ENCODE measurements at regions not wholly inside any gene's neighbourhood (a gene's known extent, or its start where the extent isn't known, plus 50 kb on each side); places are given as distances from the start of the nearest gene placed in this dataset.

DNA sequence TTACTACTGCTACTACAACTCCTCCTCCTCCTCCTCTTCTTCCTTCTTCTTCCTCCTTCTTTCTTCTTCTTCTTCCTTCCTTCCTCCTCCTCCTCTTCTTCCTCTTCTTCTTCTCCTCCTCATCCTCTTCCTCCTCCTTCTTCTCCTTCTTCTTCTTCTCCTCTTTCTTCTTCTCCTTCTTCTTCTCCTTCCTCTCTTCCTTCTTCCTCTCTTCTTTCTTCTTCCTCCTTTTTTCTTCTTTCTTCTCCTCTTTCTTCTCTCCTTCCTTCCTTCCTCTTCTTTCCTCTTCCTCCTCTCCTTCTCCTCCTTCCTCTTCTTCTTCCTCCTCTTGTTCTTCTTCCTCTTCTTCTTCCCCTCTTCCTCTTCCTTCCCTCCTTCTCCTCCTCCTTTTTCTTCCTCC, 94.7 kb upstream of the MYO16 start:
- DNase-seq = no peak

DNA sequence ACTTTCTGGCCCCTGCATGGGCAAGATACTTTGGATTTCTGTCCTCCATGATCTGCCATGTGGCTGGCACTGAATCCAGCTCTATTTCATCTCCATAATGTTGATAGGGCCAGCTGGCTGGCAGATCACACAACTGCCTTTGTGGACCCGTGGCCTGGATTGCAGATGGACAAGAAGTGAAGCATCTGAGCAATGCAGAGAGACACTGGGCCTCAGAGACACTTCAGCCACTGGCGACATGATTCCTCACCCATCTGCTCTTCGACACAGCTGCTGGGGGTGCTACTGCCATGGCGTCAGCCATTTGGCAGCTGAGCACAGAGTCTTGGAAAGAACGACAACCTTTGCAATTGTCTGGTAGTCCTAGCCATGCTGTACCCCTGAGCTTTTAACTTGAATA, 79.5 kb upstream of the MYO16 start:
- no peak for DNase-seq

DNA sequence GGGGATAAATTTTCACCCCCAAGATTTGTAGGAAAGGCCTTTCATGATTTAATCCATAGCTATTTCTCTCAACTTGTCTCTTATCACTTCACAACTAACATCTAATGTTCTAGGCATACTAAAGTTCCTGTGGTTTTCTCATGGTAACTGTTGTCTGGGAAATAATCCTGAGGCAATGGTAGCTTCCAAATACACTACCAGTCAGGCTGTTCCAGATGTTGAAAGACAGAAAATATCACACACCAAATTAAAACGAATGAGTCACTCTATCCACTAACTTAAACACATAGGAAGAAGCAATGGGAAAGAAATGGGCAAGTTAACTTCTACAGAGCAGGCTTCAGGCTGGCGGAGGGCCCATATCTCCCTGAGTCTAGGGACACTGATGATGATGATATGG, 77.7 kb upstream of the MYO16 start:
- DNase-seq = no peak

DNA sequence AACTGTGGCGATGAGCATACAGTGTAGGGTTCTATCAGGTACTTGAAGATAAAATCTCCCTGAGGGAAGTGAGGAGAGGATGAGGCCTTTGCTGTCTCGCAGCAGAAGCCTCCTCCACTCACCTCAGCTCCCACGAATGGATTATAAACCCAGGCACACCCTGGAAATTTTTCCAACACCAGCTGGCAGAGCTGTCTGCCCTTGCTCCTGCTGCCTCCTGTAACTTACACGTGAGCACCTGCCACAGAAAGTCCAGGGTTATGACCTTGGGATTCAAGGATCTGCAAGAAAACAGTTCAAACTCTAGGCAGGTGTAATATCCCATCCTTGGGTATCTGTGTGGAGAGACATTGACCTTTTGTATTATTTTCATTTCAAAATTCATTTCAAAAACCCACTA, 70.9 kb upstream of the MYO16 start:
- no peak for DNase-seq

DNA sequence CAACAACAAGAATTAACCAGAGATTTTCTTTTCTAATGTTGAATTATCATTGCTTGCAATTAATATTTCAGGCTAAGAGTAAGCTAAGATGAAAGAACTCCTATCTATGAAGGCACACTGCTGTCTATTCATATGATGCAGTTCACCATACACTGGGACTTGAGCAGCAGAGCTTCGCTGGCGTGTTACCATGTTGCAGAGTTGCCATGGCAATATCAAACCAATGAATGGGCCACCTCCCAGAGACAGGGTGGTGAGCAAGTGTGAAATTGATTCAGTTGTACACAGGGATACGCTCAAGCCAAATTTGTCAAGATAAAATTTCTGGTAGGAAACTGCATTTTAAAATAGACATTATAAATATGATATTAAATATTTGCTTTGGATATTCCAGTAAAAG, 69.3 kb upstream of the MYO16 start:
- DNase-seq = no peak

DNA sequence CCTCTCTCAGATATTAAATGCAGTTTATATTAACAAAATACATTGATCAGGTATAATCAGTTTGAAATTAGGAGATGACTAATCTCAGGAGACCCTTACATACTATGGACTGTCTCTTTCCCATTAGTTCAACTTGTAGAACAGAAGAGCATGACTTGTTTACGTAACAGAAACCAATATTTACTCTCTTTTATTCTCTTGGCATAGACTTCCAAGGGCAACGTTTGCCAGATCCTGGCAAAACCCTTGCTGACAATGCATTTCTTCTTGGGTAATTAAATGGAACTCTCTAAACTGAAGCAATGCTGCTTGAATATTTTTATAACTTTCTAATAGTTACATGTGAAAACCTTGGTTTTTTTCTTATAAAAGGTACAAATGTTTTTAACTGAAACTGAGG, 68.3 kb upstream of the MYO16 start:
- no peak for DNase-seq

DNA sequence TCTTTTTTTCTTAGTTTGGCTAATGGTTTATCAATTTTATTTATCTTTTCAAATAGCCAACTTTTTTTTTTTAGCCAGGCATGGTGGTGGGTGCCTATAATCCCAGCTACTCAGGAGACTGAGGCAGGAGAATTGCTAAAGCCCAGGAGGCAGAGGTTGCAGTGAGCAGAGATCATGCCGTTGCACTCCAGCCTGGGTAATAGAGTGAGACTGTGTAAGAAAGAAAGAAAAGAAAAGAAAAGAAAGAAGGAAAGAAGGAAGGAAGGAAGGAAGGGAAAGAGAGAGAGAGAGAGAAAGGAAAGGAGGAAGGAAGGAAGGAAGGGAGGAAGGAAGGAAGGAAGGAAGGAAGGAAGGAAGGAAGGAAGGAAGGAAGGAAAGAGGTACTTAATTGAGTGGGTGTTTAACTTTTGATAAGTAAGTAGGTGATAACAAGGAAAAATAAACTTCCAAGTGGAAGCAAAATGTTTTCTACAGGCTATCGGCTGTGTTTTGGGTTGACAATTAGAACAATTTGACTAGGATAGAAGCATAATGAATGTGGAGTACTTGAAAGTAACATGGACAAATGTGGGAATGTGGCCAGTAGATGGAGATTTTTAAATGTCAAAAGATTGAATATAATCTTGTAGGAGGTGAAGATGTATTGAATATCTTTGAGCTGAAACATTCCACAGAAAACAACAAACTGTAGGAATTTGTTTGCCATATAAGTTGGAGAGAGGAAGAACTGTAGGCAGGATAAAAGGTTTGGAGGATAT, 62.8 kb upstream of the MYO16 start:
- no peak for DNase-seq

DNA sequence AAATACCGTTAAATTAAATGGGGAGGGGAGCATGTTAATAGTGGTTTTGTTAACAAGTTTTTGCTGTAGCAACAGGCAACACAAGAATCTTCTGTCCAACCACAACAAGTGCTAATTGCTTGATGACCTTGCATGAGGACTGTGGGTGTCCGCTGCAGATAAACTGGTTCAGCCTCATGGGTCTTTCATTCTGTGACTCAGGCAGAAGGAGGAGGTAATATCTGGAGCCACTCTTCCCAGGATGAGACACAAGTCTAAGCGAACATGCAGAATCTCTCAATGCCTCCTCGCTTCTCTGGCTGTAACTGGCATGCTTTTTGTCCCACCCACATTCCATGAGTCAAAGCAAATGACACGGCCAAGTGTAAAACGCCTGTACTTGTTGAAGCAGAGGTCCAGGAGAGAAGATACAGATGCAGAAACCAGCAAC, 56.6 kb upstream of the MYO16 start:
- DNase-seq = no peak

DNA sequence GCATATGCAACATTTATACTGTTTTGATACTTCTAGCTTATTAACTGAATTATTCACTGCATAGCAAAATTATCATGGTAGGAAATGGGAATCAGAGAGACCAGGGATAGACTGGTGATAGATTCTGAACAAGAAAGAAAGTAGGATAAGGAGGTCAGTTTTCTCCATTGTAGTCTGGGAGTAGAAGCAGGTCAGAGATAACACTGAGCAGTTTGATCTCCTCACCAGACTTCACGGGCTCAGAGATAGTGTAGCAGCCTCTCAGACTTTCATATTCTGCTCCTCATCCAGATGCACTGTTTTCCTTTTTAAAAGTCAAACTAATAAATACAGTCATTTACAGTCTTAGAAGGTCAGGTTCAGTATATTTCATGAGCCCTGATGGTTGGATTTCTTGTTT, 56.0 kb upstream of the MYO16 start:
- DNase-seq = no peak

DNA sequence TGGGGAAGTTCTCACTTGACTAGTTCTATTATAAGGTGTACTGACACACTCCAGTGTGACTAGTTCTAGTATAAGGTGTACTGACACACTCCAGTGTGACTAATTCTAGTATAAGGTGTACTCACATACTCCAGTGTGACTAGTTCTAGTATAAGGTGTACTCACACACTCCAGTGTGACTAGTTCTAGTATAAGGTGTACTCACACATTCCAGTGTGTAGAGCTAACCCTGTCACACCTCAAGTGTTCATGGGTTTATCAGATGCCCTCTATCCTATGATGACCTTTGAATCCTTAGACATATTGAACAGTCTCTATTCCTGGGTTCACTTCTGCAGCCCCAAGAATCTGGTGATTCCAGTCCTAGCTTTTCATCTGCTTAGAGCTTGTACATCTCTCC, 54.6 kb upstream of the MYO16 start:
- DNase-seq = no peak

DNA sequence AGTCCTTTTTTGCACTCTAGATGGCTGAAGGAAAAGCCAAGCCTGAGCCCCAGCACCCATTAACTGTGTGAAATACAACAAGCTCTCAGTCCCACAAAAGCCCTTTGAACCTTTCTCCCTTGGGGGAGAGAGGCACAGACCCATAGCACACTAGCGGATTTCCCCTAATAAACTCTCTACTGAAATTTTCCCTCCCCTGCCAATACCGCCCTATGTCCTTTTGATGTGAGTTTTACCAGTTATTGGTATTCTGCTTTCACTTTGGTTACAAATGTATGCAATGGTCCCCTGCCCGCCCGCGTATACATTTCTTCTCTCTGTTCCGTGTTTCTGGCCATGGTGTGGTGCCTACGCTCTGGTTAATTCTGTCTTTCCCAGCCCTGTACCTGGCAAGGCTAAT, 54.0 kb upstream of the MYO16 start:
- no peak for DNase-seq

Data from NCI-H2171 (cell line).